HEK293 (cell line): ENCODE measurements at regions not wholly inside any gene's neighbourhood (a gene's known extent, or its start where the extent isn't known, plus 50 kb on each side); places are given as distances from the start of the nearest gene placed in this dataset.

Source experiments
- RBAK ChIP-seq: fragments of 450-650 bp; formaldehyde crosslinking; IDR thresholded peaks from 2 replicates; pipeline ENCODE4 v1.5.1; 2016; ENCODE audit warnings: missing biosample characterization, missing genetic modification characterization
- REST ChIP-seq: fragments of 450-650 bp; formaldehyde crosslinking; IDR thresholded peaks from 2 replicates; pipeline ENCODE4 v1.5.1; 2016; ENCODE audit warnings: missing biosample characterization, missing genetic modification characterization
- TCF7L2 ChIP-seq: IDR thresholded peaks from 2 replicates; pipeline ENCODE4 v1.6.1; 2011; ENCODE audit warnings: low read depth, mild to moderate bottlenecking, inconsistent platforms, low read length, moderate library complexity, borderline replicate concordance
- ZNF530 ChIP-seq: fragments of 450-650 bp; formaldehyde crosslinking; IDR thresholded peaks from 2 replicates; pipeline ENCODE4 v1.5.1; 2016; ENCODE audit warnings: low read depth, missing biosample characterization, missing genetic modification characterization
- ZNF626 ChIP-seq: fragments of 450-650 bp; sonication (Bioruptor Pico); formaldehyde crosslinking; IDR thresholded peaks from 2 replicates; pipeline ENCODE4 v1.5.1; 2018; ENCODE audit warnings: missing biosample characterization, missing genetic modification characterization, inconsistent platforms
- TF ChIP-seq, protein P1 (sequence below): fragments of 450-650 bp; formaldehyde crosslinking; IDR thresholded peaks from 2 replicates; pipeline ENCODE4 v1.5.1; 2016; ENCODE audit warnings: missing biosample characterization, missing genetic modification characterization
- TF ChIP-seq, protein P2 (sequence below): fragments of 450-650 bp; formaldehyde crosslinking; optimal IDR thresholded peaks from 2 replicates; pipeline ENCODE3; 2016; ENCODE audit warnings: missing biosample characterization, mild to moderate bottlenecking, missing genetic modification characterization

DNA sequence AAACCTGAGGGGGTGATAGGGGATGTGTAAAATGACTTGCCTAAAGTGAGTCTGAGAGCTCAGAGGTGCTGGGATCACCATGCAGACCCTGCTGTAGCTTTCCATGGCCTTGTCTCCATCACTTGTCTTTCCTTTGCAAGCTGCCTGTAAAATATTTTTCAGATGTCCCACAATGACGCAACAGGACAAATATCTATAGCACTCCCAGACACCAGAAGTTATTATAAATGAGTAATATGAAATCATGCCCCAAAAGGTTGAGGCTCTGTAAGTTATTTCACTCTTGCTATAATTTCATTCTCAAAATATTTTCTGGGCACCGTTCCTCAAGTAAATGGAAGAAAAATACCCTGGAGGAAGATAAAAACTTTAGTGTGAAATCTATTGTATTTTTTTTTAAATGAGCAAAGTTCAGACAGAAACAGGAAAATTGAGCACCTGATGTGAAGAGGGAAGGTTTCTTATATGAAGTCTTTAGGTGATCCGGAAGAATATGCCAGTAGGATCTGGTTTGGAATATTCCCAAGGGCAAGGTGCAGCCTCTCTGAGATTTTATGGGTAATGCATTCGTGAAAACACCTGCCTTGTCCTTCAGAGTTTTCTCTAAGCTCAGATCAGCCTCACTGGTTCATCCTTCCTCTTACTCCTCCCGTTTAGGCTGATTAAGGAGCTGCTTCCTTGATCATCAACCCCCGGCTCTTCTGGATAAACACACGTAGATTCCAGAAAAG lies 138.3 kb upstream of the DMAC1 start:
- TF ChIP-seq ZNF530 (tag by site-specific recombination), result no peak
- TF ChIP-seq, protein P1, sequence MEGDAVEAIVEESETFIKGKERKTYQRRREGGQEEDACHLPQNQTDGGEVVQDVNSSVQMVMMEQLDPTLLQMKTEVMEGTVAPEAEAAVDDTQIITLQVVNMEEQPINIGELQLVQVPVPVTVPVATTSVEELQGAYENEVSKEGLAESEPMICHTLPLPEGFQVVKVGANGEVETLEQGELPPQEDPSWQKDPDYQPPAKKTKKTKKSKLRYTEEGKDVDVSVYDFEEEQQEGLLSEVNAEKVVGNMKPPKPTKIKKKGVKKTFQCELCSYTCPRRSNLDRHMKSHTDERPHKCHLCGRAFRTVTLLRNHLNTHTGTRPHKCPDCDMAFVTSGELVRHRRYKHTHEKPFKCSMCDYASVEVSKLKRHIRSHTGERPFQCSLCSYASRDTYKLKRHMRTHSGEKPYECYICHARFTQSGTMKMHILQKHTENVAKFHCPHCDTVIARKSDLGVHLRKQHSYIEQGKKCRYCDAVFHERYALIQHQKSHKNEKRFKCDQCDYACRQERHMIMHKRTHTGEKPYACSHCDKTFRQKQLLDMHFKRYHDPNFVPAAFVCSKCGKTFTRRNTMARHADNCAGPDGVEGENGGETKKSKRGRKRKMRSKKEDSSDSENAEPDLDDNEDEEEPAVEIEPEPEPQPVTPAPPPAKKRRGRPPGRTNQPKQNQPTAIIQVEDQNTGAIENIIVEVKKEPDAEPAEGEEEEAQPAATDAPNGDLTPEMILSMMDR (tag by site-specific recombination), result no peak
- TF ChIP-seq REST (tag by site-specific recombination), result no peak
- TF ChIP-seq TCF7L2, result no peak
- no peak for TF ChIP-seq RBAK (tag by site-specific recombination)
- TF ChIP-seq, protein P2, sequence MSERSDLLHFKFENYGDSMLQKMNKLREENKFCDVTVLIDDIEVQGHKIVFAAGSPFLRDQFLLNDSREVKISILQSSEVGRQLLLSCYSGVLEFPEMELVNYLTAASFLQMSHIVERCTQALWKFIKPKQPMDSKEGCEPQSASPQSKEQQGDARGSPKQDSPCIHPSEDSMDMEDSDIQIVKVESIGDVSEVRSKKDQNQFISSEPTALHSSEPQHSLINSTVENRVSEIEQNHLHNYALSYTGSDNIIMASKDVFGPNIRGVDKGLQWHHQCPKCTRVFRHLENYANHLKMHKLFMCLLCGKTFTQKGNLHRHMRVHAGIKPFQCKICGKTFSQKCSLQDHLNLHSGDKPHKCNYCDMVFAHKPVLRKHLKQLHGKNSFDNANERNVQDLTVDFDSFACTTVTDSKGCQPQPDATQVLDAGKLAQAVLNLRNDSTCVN (tag by site-specific recombination), result no peak
- TF ChIP-seq ZNF626 (tag by site-specific recombination), result no peak
